Loucy (cell line): ENCODE measurements at regions not wholly inside any gene's neighbourhood (a gene's known extent, or its start where the extent isn't known, plus 50 kb on each side); places are given as distances from the start of the nearest gene placed in this dataset.
"Not testable (repeated sequence)": the region's sequence is repeated elsewhere in the genome, so short reads cannot be mapped to it uniquely, and the experiment has no call there.

ENCODE experiments used
- H2AFZ ChIP-seq: fragments of 200-600 bp; sonication (generic); 2 replicates; pipeline ENCODE4 v1.6.0; 2016; ENCODE audit warnings: antibody characterized with exemption, mild to moderate bottlenecking, low read length, moderate library complexity
- H3F3A ChIP-seq: fragments of 200-600 bp; 2 replicates; pipeline ENCODE4 v1.6.0; 2016; ENCODE audit warnings: antibody characterized with exemption, low read depth, mild to moderate bottlenecking
- H3K27me3 ChIP-seq: fragments of 200-600 bp; sonication (generic); 2 replicates; pipeline ENCODE4 v1.6.1; 2014; ENCODE audit warnings: low read length, mild to moderate bottlenecking; ENCODE audit not compliant: insufficient read depth, poor library complexity, severe bottlenecking
- H3K36me3 ChIP-seq: fragments of 200-600 bp; sonication (generic); 2 replicates; pipeline ENCODE4 v1.6.1; 2016; ENCODE audit warnings: low read length; ENCODE audit not compliant: insufficient read depth
- H3K4me1 ChIP-seq: fragments of 200-600 bp; sonication (generic); 2 replicates; pipeline ENCODE4 v1.5.1; 2014; ENCODE audit warnings: low read length, mild to moderate bottlenecking; ENCODE audit not compliant: insufficient read depth, poor library complexity, severe bottlenecking
- H3K4me2 ChIP-seq: fragments of 200-600 bp; sonication (generic); 2 replicates; pipeline ENCODE4 v1.6.0; 2014; ENCODE audit warnings: antibody characterized with exemption, low read length, low read depth, mild to moderate bottlenecking; ENCODE audit not compliant: poor library complexity, severe bottlenecking
- H3K4me3 ChIP-seq: fragments of 200-600 bp; sonication (generic); 2 replicates; pipeline ENCODE4 v1.5.1; 2014; ENCODE audit warnings: low read length, mild to moderate bottlenecking, mixed read lengths; ENCODE audit not compliant: poor library complexity, severe bottlenecking
- H3K79me2 ChIP-seq: fragments of 200-600 bp; sonication (generic); 2 replicates; pipeline ENCODE4 v1.6.1; 2014; ENCODE audit warnings: low read length; ENCODE audit not compliant: insufficient read depth
- H3K9ac ChIP-seq: fragments of 200-600 bp; sonication (generic); 2 replicates; pipeline ENCODE4 v1.6.0; 2014; ENCODE audit warnings: mild to moderate bottlenecking, low read depth, low read length, moderate library complexity; ENCODE audit not compliant: poor library complexity, severe bottlenecking
- H3K9me2 ChIP-seq: fragments of 200-600 bp; sonication (generic); replicated peaks from 2 replicates; pipeline ENCODE4 v1.6.1; 2016; ENCODE audit warnings: low read depth, low read length, mixed read lengths
- H3K9me3 ChIP-seq: fragments of 200-600 bp; sonication (generic); 2 replicates; pipeline ENCODE4 v1.6.1; 2014; ENCODE audit warnings: mild to moderate bottlenecking, antibody characterized with exemption, low read length, low read depth; ENCODE audit not compliant: insufficient read depth
- H4K20me1 ChIP-seq: fragments of 200-600 bp; sonication (generic); 2 replicates; pipeline ENCODE4 v1.6.0; 2014; ENCODE audit warnings: antibody characterized with exemption, low read length, mild to moderate bottlenecking; ENCODE audit not compliant: insufficient read depth, poor library complexity, severe bottlenecking
- EZH2phosphoT487 ChIP-seq: fragments of 200-600 bp; IDR thresholded peaks from 2 replicates; pipeline ENCODE4 v1.6.1; 2018; ENCODE audit warnings: antibody characterized with exemption, mild to moderate bottlenecking, moderate library complexity, borderline replicate concordance
- TF ChIP-seq, protein P1 (sequence below): fragments of 200-600 bp; sonication (generic); conservative IDR thresholded peaks from 2 replicates; pipeline ENCODE4 v1.5.1; 2014; ENCODE audit warnings: mild to moderate bottlenecking, antibody characterized with exemption, low read length

DNA sequence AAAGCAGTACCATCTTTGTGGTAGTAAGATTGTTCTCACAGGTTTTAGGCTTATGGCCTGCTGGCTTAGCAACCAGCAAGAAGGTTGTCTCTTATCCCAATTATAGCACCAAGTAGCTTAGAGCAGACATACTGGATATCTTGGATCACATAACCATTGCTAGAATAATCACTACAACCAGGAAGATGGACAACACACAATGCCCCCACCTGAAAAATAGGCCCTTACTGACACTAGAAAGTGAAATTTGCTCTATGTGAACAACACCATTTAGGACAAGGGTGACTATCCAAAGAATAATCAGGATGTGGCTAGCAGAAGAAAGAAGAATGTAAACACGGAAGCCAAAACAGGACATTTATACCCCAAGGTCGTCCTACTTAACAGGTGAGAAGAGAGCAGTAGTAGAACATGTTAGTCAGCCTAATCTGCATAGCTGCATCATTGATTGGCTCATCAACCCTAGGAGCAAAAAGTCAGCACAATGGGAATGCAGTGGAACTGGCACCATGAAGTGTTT is 172.7 kb upstream of the MARCKS start:
- no peak for TF ChIP-seq EZH2phosphoT487
- TF ChIP-seq, protein P1, sequence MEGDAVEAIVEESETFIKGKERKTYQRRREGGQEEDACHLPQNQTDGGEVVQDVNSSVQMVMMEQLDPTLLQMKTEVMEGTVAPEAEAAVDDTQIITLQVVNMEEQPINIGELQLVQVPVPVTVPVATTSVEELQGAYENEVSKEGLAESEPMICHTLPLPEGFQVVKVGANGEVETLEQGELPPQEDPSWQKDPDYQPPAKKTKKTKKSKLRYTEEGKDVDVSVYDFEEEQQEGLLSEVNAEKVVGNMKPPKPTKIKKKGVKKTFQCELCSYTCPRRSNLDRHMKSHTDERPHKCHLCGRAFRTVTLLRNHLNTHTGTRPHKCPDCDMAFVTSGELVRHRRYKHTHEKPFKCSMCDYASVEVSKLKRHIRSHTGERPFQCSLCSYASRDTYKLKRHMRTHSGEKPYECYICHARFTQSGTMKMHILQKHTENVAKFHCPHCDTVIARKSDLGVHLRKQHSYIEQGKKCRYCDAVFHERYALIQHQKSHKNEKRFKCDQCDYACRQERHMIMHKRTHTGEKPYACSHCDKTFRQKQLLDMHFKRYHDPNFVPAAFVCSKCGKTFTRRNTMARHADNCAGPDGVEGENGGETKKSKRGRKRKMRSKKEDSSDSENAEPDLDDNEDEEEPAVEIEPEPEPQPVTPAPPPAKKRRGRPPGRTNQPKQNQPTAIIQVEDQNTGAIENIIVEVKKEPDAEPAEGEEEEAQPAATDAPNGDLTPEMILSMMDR = no peak
- Histone ChIP-seq H3K4me2 (no peak overlapping the region), H3K9me3 (no peaks in the 10 kb centered on the region), H4K20me1 (no peaks in the 10 kb centered on the region), H3K9ac (no peak overlapping the region), H3K9me2 (no peaks in the 10 kb centered on the region), H3K4me3 (no peak overlapping the region), H2AFZ (no peak overlapping the region), H3K4me1 (peaks cover 3% of the 10 kb centered on the region), H3F3A (no peaks in the 10 kb centered on the region), H3K79me2 (no peaks in the 10 kb centered on the region), H3K27me3 (no peaks in the 10 kb centered on the region), H3K36me3 (no peaks in the 10 kb centered on the region)

DNA sequence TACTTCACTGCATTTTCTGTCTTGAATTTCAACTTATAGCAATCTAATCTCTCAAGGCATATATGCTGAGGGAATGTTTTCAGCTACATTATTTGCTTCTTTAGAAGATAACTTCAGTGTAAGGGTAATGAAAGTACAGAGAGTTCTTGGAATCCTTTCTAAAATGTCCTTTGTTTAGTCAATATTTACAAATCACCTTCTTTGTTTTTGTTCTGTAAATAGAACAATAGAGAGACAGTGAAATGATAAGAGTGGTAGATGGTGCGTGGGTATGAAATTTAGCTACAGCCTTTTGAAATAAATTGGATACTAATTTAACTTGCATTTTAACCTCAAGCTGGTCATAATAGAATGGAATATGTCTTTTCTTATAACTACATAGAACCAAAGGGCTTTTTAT is 171.1 kb upstream of the MARCKS start:
- H2AFZ ChIP-seq = no peak overlapping the region
- H3K27me3 ChIP-seq = no peaks in the 10 kb centered on the region
- no peak overlapping the region for H3K9ac ChIP-seq
- no peak overlapping the region for H3K4me3 ChIP-seq
- H3K4me1 ChIP-seq = peaks cover 3% of the 10 kb centered on the region
- TF ChIP-seq, protein P1 = no peak
- H3K9me3 ChIP-seq = no peaks in the 10 kb centered on the region
- H4K20me1 ChIP-seq = no peaks in the 10 kb centered on the region
- no peaks in the 10 kb centered on the region for H3K9me2 ChIP-seq
- H3K79me2 ChIP-seq = no peaks in the 10 kb centered on the region
- no peaks in the 10 kb centered on the region for H3K36me3 ChIP-seq
- H3F3A ChIP-seq = no peaks in the 10 kb centered on the region
- H3K4me2 ChIP-seq = no peak overlapping the region

DNA sequence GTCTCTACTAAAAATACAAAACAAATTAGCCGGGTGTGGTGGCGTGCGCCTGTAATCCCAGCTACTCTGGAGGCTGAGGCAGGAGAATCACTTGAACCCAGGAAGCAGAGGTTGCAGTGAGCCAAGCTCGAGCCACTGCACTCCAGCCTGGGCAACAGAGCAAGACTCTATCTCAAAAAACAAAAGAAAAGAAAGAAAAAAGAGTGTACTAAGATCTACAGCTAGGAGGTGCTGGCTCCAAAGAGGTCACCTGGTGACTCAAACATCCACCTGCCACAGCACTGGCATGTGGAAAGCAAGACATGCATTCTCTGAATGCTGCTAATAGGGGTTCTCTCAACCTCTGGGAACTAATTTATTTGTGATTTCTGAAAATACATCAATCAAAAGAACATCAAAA is 167.5 kb upstream of the MARCKS start:
- H3K27me3 ChIP-seq, H3K4me2 ChIP-seq, H3K36me3 ChIP-seq, H4K20me1 ChIP-seq, H3K9me3 ChIP-seq, H3F3A ChIP-seq, H3K9ac ChIP-seq, H3K9me2 ChIP-seq, H2AFZ ChIP-seq, H3K4me3 ChIP-seq, H3K4me1 ChIP-seq, H3K79me2 ChIP-seq: not testable (repeated sequence)
